H1 (cell line): ENCODE measurements at regions not wholly inside any gene's neighbourhood (a gene's known extent, or its start where the extent isn't known, plus 50 kb on each side); places are given as distances from the start of the nearest gene placed in this dataset.

Experiments used
- CTCF ChIA-PET: fragments of 300-600 bp; sonication (Branson Sonifier 250); formaldehyde crosslinking; loops from one replicate; lab custom pipeline; 2021; ENCODE audit not compliant: partially characterized antibody; lab: Charles Lee
- POLR2A ChIA-PET: fragments of 300-600 bp; sonication (Branson Sonifier 250); formaldehyde crosslinking; loops from one replicate; lab custom pipeline; 2021; ENCODE audit warnings: inconsistent platforms; ENCODE audit not compliant: partially characterized antibody; lab: Charles Lee
- DNase-seq, 2 experiments: peaks; one replicate each; pipeline versions ENCODE4 v3.0.0 to v3.0.0-alpha.2; 2010 to 2022; ENCODE audit warnings: low spot score in 2 of 2, low read depth in 1 of 2, mixed read lengths in 1 of 2
- FAIRE-seq: peaks from 2 replicates; lab custom pipeline; 2011; peaks lifted over from hg19 to GRCh38; lab: Jason Lieb, UNC
- H2AFZ ChIP-seq: 2 replicates; pipeline ENCODE4 v1.8.1; 2012; ENCODE audit warnings: low read length, inconsistent platforms
- H2AK5ac ChIP-seq: 2 replicates; pipeline ENCODE4 v1.6.1; 2013; ENCODE audit warnings: low read depth, low read length
- H2BK120ac ChIP-seq: replicated peaks from 2 replicates; pipeline ENCODE3; 2013; ENCODE audit warnings: low read depth, low read length, inconsistent platforms
- H2BK12ac ChIP-seq: 2 replicates; pipeline ENCODE4 v1.6.1; 2013; ENCODE audit warnings: low read depth, low read length
- H2BK15ac ChIP-seq: 2 replicates; pipeline ENCODE4 v1.6.1; 2013; ENCODE audit warnings: low read length
- H2BK20ac ChIP-seq: 2 replicates; pipeline ENCODE4 v1.6.1; 2013; ENCODE audit warnings: low read length
- H2BK5ac ChIP-seq: 2 replicates; pipeline ENCODE4 v1.6.1; 2013; ENCODE audit warnings: low read depth, low read length
- H3K14ac ChIP-seq: 2 replicates; pipeline ENCODE4 v1.6.1; 2013; ENCODE audit warnings: inconsistent platforms; ENCODE audit not compliant: insufficient read length
- H3K18ac ChIP-seq: 2 replicates; pipeline ENCODE4 v1.6.1; 2013; ENCODE audit warnings: low read length; ENCODE audit errors: extremely low read depth
- H3K23ac ChIP-seq: 2 replicates; pipeline ENCODE4 v1.6.1; 2013; ENCODE audit warnings: inconsistent platforms; ENCODE audit not compliant: insufficient read length
- H3K23me2 ChIP-seq: 2 replicates; pipeline ENCODE4 v1.6.1; 2013; ENCODE audit warnings: low read depth, low read length
- H3K27ac ChIP-seq: 2 replicates; pipeline ENCODE4 v1.6.1; 2011; ENCODE audit warnings: low read depth, low read length, inconsistent platforms
- H3K27me3 ChIP-seq, 4 experiments: replicated peaks in 1 of 4; 1 replicate in 1 of 4; 2 replicates in 3 of 4; pipeline versions ENCODE4 v1.6.1 to v1.8.1; 2011 to 2013; ENCODE audit warnings: low read length in 3 of 4, mild to moderate bottlenecking in 3 of 4, inconsistent platforms in 2 of 4, mixed read lengths in 2 of 4, moderate library complexity in 1 of 4; ENCODE audit not compliant: control insufficient read depth in 3 of 4, insufficient read depth in 3 of 4; ENCODE audit errors: extremely low read depth in 1 of 4
- H3K36me3 ChIP-seq, 4 experiments: 2 replicates each; pipeline versions ENCODE4 v1.6.1 to v1.8.1; 2011 to 2013; ENCODE audit warnings: mild to moderate bottlenecking in 4 of 4, low read length in 3 of 4, moderate library complexity in 2 of 4, control low read depth in 1 of 4, inconsistent platforms in 1 of 4; ENCODE audit not compliant: insufficient read depth in 4 of 4, control insufficient read depth in 2 of 4
- H3K4ac ChIP-seq: replicated peaks from 2 replicates; pipeline ENCODE3; 2013; ENCODE audit warnings: low read length, low read depth, mixed read lengths, inconsistent platforms; ENCODE audit not compliant: insufficient read length
- H3K4me1 ChIP-seq, 4 experiments: replicated peaks in 1 of 4; 1 replicate in 1 of 4; 2 replicates in 3 of 4; pipeline versions ENCODE4 v1.6.1 to v1.8.1; 2011 to 2013; ENCODE audit warnings: low read length in 3 of 4, inconsistent platforms in 2 of 4, mixed read lengths in 1 of 4; ENCODE audit not compliant: insufficient read depth in 4 of 4, control insufficient read depth in 3 of 4
- H3K4me2 ChIP-seq, 2 experiments: 2 replicates each; pipeline versions ENCODE4 v1.6.1 to v1.8.1; 2011 to 2013; ENCODE audit warnings: low read depth in 2 of 2, low read length in 2 of 2, control low read depth in 1 of 2, inconsistent platforms in 1 of 2, mild to moderate bottlenecking in 1 of 2; ENCODE audit not compliant: insufficient read depth in 1 of 2
- H3K4me3 ChIP-seq, 4 experiments: fragments of 200-600, 300-600 bp in 1 of 4; sonication (generic), shearing (Covaris generic), sonication (Bioruptor Twin) in 1 of 4; 2 replicates each; pipeline versions ENCODE4 v1.5.1 to v1.8.1; 2011 to 2016; ENCODE audit warnings: low read length in 4 of 4, low read depth in 3 of 4, control low read depth in 2 of 4, inconsistent platforms in 2 of 4, mild to moderate bottlenecking in 2 of 4, mixed read lengths in 1 of 4, moderate library complexity in 1 of 4; ENCODE audit not compliant: insufficient read depth in 2 of 4; ENCODE audit errors: extremely low read depth in 1 of 4
- H3K56ac ChIP-seq: replicated peaks from 2 replicates; pipeline ENCODE3; 2013; ENCODE audit warnings: low read depth, mild to moderate bottlenecking, mixed read lengths, low read length, inconsistent platforms; ENCODE audit not compliant: insufficient read length
- H3K79me1 ChIP-seq: 2 replicates; pipeline ENCODE4 v1.6.1; 2013; ENCODE audit warnings: low read depth, low read length, control low read depth
- H3K79me2 ChIP-seq, 2 experiments: 2 replicates each; pipeline versions ENCODE4 v1.6.1 to v1.8.1; 2012 to 2013; ENCODE audit warnings: low read length in 2 of 2, mild to moderate bottlenecking in 2 of 2, inconsistent platforms in 1 of 2; ENCODE audit not compliant: insufficient read depth in 2 of 2, control insufficient read depth in 1 of 2
- H3K9ac ChIP-seq, 4 experiments: replicated peaks in 1 of 4; 1 replicate in 1 of 4; 2 replicates in 3 of 4; pipeline versions ENCODE4 v1.6.1 to v1.8.1; 2011 to 2013; ENCODE audit warnings: low read depth in 3 of 4, low read length in 3 of 4, control low read depth in 2 of 4, mild to moderate bottlenecking in 2 of 4, moderate library complexity in 2 of 4, inconsistent platforms in 1 of 4; ENCODE audit errors: extremely low read depth in 1 of 4
- H3K9me3 ChIP-seq, 2 experiments: 2 replicates each; pipeline versions ENCODE4 v1.6.1 to v1.8.1; 2012 to 2013; ENCODE audit warnings: mild to moderate bottlenecking in 2 of 2, moderate library complexity in 2 of 2, control low read depth in 1 of 2, inconsistent platforms in 1 of 2, low read depth in 1 of 2, low read length in 1 of 2, mixed read lengths in 1 of 2; ENCODE audit not compliant: insufficient read depth in 2 of 2
- H4K20me1 ChIP-seq, 2 experiments: replicated peaks in 1 of 2; 2 replicates each; pipeline versions ENCODE3 to v1.8.1; 2011 to 2013; ENCODE audit warnings: inconsistent platforms in 2 of 2, low read length in 2 of 2, mild to moderate bottlenecking in 1 of 2; ENCODE audit not compliant: insufficient read depth in 2 of 2, control insufficient read depth in 1 of 2
- H4K5ac ChIP-seq: 2 replicates; pipeline ENCODE4 v1.6.1; 2013; ENCODE audit warnings: low read length, low read depth, mixed read lengths, inconsistent platforms; ENCODE audit not compliant: insufficient read length
- H4K8ac ChIP-seq: 2 replicates; pipeline ENCODE4 v1.8.0; 2013; ENCODE audit warnings: mild to moderate bottlenecking, moderate library complexity, low read length, inconsistent platforms; ENCODE audit not compliant: insufficient read depth; ENCODE audit errors: extremely low read depth
- H4K91ac ChIP-seq: replicated peaks from 2 replicates; pipeline ENCODE3; 2013; ENCODE audit warnings: low read length, mixed read lengths, inconsistent platforms; ENCODE audit not compliant: insufficient read length
- ASH2L ChIP-seq: fragments of 200-600, 300-600 bp; sonication (generic); IDR thresholded peaks from one replicate; pipeline ENCODE4 v1.7.1; 2017; ENCODE audit warnings: low read length
- CREB1 ChIP-seq: IDR thresholded peaks from 2 replicates; pipeline ENCODE4 v1.6.1; 2012; ENCODE audit warnings: inconsistent platforms
- CTBP2 ChIP-seq: IDR thresholded peaks from 2 replicates; pipeline ENCODE4 v1.7.0; 2011; ENCODE audit warnings: borderline replicate concordance, mild to moderate bottlenecking, moderate library complexity, mixed read lengths, low read length; ENCODE audit not compliant: insufficient read depth, insufficient read length
- JUND ChIP-seq: IDR thresholded peaks from 2 replicates; pipeline ENCODE4 v1.6.1; 2011; ENCODE audit warnings: mild to moderate bottlenecking, improper control_type of control experiment, low read length
- KDM1A ChIP-seq: fragments of 200-600, 300-600 bp; sonication (generic); IDR thresholded peaks from 2 replicates; pipeline ENCODE4 v1.7.1; 2016; ENCODE audit warnings: mild to moderate bottlenecking, low read length, borderline replicate concordance
- MAFK ChIP-seq: IDR thresholded peaks from 2 replicates; pipeline ENCODE4 v1.6.1; 2012; ENCODE audit warnings: low read depth, mild to moderate bottlenecking, improper control_type of control experiment, low read length
- NRF1 ChIP-seq: IDR thresholded peaks from 2 replicates; pipeline ENCODE4 v1.6.1; 2011; ENCODE audit warnings: mild to moderate bottlenecking, low read depth, low read length, improper control_type of control experiment
- RFX5 ChIP-seq: IDR thresholded peaks from 2 replicates; pipeline ENCODE4 v1.6.1; 2011; ENCODE audit warnings: low read depth, low read length, improper control_type of control experiment, borderline replicate concordance
- SRF ChIP-seq: IDR thresholded peaks from 2 replicates; pipeline ENCODE4 v1.6.1; 2011; ENCODE audit warnings: mild to moderate bottlenecking, low read depth, low read length, moderate library complexity
- TEAD4 ChIP-seq: IDR thresholded peaks from 2 replicates; pipeline ENCODE4 v1.6.1; 2012; ENCODE audit warnings: low read depth, low read length, inconsistent platforms, mixed read lengths
- TF ChIP-seq, protein P1 (sequence below): IDR thresholded peaks from 2 replicates; pipeline ENCODE4 v1.6.1; 2011; ENCODE audit warnings: low read depth, mild to moderate bottlenecking, low read length; ENCODE audit not compliant: insufficient read depth

DNA sequence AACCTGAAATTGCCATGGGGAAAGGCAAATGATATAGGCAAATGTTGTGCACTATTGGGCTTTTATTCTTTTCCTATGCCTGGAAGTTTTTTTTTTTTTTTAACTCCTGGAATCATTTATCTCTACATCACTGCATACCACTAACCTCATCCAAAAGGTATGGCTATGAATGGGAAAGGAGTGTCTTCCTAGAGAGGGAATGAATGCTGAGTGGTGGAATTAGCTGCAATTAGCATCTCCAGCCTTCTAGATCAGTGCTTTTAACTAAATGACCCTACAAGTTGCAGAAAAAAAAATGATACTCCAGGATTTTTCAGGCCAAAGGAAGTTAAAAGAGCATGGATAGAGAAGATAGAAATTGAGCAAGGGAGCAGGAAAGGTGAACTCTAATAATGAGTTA lies 429.8 kb upstream of the PDZRN3 start:
- Histone ChIP-seq H3K23ac (no peak overlapping the region), H3K79me2 (no peaks in the 10 kb centered on the region), H4K8ac (no peak overlapping the region), H2BK120ac (no peak overlapping the region), H3K36me3 (no peaks in the 10 kb centered on the region), H3K14ac (no peak overlapping the region), H3K27me3 (no peaks in the 10 kb centered on the region), H3K27ac (no peak overlapping the region), H3K79me1 (no peaks in the 10 kb centered on the region), H2BK12ac (no peak overlapping the region), H3K4ac (no peak overlapping the region), H2BK15ac (no peak overlapping the region), H3K23me2 (no peaks in the 10 kb centered on the region), H4K5ac (no peak overlapping the region), H2AK5ac (no peak overlapping the region), H4K91ac (no peak overlapping the region), H3K4me3 (no peak overlapping the region), H3K56ac (no peak overlapping the region), H2BK5ac (no peak overlapping the region), H3K4me1 (peaks cover 0 to 6% (median 2%) of the 10 kb centered on the region in 4 experiments; a peak in 3 of 7 replicates), H3K9ac (peak overlapping the region in 1 of 4 experiments; percentile 8; a peak in 1 of 7 replicates), H2BK20ac (no peak overlapping the region), H2AFZ (no peak overlapping the region), H3K4me2 (no peak overlapping the region), H3K18ac (no peak overlapping the region), H3K9me3 (no peaks in the 10 kb centered on the region), H4K20me1 (no peaks in the 10 kb centered on the region)
- POLR2A ChIA-PET = no interaction called here
- no peak for TF ChIP-seq ASH2L
- TF ChIP-seq JUND = no peak
- TF ChIP-seq, protein P1, sequence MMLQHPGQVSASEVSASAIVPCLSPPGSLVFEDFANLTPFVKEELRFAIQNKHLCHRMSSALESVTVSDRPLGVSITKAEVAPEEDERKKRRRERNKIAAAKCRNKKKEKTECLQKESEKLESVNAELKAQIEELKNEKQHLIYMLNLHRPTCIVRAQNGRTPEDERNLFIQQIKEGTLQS = no peak
- no peak for TF ChIP-seq CTBP2
- no peak for TF ChIP-seq NRF1
- TF ChIP-seq MAFK = no peak
- TF ChIP-seq RFX5 = no peak
- TF ChIP-seq KDM1A = no peak
- no peak for TF ChIP-seq SRF
- TF ChIP-seq CREB1 = no peak
- TF ChIP-seq TEAD4 = no peak
- FAIRE-seq (no peak), DNase-seq (no peak)
- CTCF ChIA-PET = interaction anchor here (1.2 to 1.6 kb wide), 2 partner anchors 214 to 1118 kb away, joined by 3 read pairs; no protein-coding TSS in a partner anchor
